PC-9 (cell line): ENCODE measurements at regions not wholly inside any gene's neighbourhood (a gene's known extent, or its start where the extent isn't known, plus 50 kb on each side); places are given as distances from the start of the nearest gene placed in this dataset.

ENCODE experiments used
- BruUV-seq: library from RNA; stranded (reverse); fragments of 400-500 nt; replicated peaks from 2 replicates; lab custom pipeline; 2021; lab: Mats Ljungman, UMichigan
- CTCF ChIA-PET: fragments of 300-600 bp; sonication (Branson Sonifier 250); formaldehyde crosslinking; loops from one replicate; lab custom pipeline; 2022; ENCODE audit warnings: antibody characterized with exemption; lab: Charles Lee
- POLR2A ChIA-PET: fragments of 300-600 bp; sonication (Branson Sonifier 250); formaldehyde crosslinking; loops from one replicate; lab custom pipeline; 2022; ENCODE audit warnings: antibody characterized with exemption; ENCODE audit not compliant: unreplicated experiment; lab: Charles Lee
- DNase-seq, 2 experiments: peaks; one replicate each; pipeline versions ENCODE4 v3.0.0 to v3.0.0-alpha.2; 2015 to 2022; ENCODE audit warnings: mixed read lengths in 1 of 2
- H2AFZ ChIP-seq: fragments of 200-600 bp; sonication (generic); 2 replicates; pipeline ENCODE4 v1.8.1; 2017; ENCODE audit warnings: antibody characterized with exemption
- H3F3A ChIP-seq: fragments of 200-600 bp; sonication (generic); 2 replicates; pipeline ENCODE4 v1.8.1; 2017; ENCODE audit warnings: antibody characterized with exemption, mild to moderate bottlenecking, low read depth; ENCODE audit not compliant: insufficient read depth
- H3K27ac ChIP-seq: fragments of 200-600 bp; sonication (generic); 2 replicates; pipeline ENCODE4 v1.6.1; 2016; ENCODE audit warnings: mixed run types
- H3K27me3 ChIP-seq: fragments of 200-600 bp; sonication (generic); 2 replicates; pipeline ENCODE4 v1.6.1; 2016; ENCODE audit warnings: low read depth, mixed run types; ENCODE audit not compliant: insufficient read depth
- H3K36me3 ChIP-seq: fragments of 200-600 bp; sonication (generic); 2 replicates; pipeline ENCODE4 v1.6.1; 2016; ENCODE audit warnings: low read depth, mixed run types
- H3K4me1 ChIP-seq: fragments of 200-600 bp; sonication (generic); replicated peaks from 2 replicates; pipeline ENCODE4 v1.6.1; 2016; ENCODE audit warnings: mixed run types; ENCODE audit not compliant: insufficient read depth
- H3K4me2 ChIP-seq: fragments of 200-600 bp; sonication (generic); 2 replicates; pipeline ENCODE4 v1.6.1; 2017; ENCODE audit warnings: mixed run types
- H3K4me3 ChIP-seq: fragments of 200-600 bp; sonication (generic); 2 replicates; pipeline ENCODE4 v1.6.1; 2016; ENCODE audit warnings: mixed run types
- H3K79me2 ChIP-seq: fragments of 200-600 bp; sonication (generic); 2 replicates; pipeline ENCODE4 v1.6.1; 2017; ENCODE audit warnings: low read depth, mixed run types
- H3K9me2 ChIP-seq: fragments of 200-600 bp; sonication (generic); 2 replicates; pipeline ENCODE4 v1.8.1; 2017; ENCODE audit warnings: mild to moderate bottlenecking; ENCODE audit not compliant: insufficient read depth
- H3K9me3 ChIP-seq: fragments of 200-600 bp; sonication (generic); 2 replicates; pipeline ENCODE4 v1.8.1; 2016; ENCODE audit warnings: low read depth; ENCODE audit not compliant: insufficient read depth
- H4K20me1 ChIP-seq: fragments of 200-600 bp; sonication (generic); 2 replicates; pipeline ENCODE4 v1.8.1; 2017; ENCODE audit not compliant: insufficient read depth
- CTCF ChIP-seq: fragments of 200-600 bp; sonication (generic); conservative IDR thresholded peaks from 2 replicates; pipeline ENCODE4 v1.6.1; 2017; ENCODE audit warnings: mixed run types, antibody characterized with exemption, mild to moderate bottlenecking, moderate library complexity
- EZH2 ChIP-seq: fragments of 200-600 bp; sonication (generic); IDR thresholded peaks from 2 replicates; pipeline ENCODE4 v1.8.0; 2017; ENCODE audit warnings: antibody characterized with exemption, low read depth
- intact Hi-C: fragments of 100-400 bp; cut with micrococcal nuclease; formaldehyde crosslinking; loops from one replicate; pipeline ENCODE4 v1.10.0; 2022; ENCODE audit not compliant: unreplicated experiment

GRCh38 chr5:97452646-97453045, 269.6 kb upstream of the RIOK2 start:
- DNase-seq, result no peak
- TF ChIP-seq EZH2 (no peak), CTCF (no peak)
- no peaks in the 10 kb centered on the region for H3K27me3 ChIP-seq
- no peaks in the 10 kb centered on the region for H3K36me3 ChIP-seq
- H3K4me3 ChIP-seq, result no peak overlapping the region
- H3K27ac ChIP-seq, result no peak overlapping the region
- BruUV-seq, result no TSS peak
- H3F3A ChIP-seq, result no peaks in the 10 kb centered on the region
- H2AFZ ChIP-seq, result no peak overlapping the region
- no peaks in the 10 kb centered on the region for H3K9me3 ChIP-seq
- H4K20me1 ChIP-seq, result no peaks in the 10 kb centered on the region
- no peaks in the 10 kb centered on the region for H3K4me1 ChIP-seq
- CTCF ChIA-PET, result no interaction called here
- intact Hi-C loops, result no loop called here
- H3K4me2 ChIP-seq, result no peak overlapping the region
- POLR2A ChIA-PET, result no interaction called here
- no peaks in the 10 kb centered on the region for H3K79me2 ChIP-seq
- no peaks in the 10 kb centered on the region for H3K9me2 ChIP-seq

DNA sequence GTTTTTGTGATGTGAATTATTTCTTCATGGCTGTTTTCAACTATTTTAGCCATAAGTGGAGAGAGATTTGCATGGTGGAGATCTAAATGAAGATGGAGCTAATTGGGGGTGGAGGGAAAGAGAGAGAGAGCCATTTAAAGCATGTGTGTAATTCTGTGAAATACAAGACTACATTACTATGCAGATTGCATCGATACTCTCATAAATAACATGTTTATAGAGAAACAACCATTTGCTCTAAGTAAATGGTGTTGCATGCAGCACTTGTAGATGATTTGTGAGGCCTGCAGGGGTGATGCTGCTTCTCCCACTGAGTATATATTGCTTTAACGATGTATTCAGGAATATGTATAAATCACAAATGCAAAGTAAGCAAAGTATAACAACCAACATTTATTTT, 270.2 kb upstream of the RIOK2 start:
- no peaks in the 10 kb centered on the region for H3K36me3 ChIP-seq
- intact Hi-C loops, result no loop called here
- no peak overlapping the region for H3K4me3 ChIP-seq
- no peak for TF ChIP-seq EZH2
- TF ChIP-seq CTCF, result no peak
- H3K4me2 ChIP-seq, result no peak overlapping the region
- no peaks in the 10 kb centered on the region for H3K9me2 ChIP-seq
- H4K20me1 ChIP-seq, result no peaks in the 10 kb centered on the region
- DNase-seq, result no peak
- ChIA-PET POLR2A (no interaction called here), CTCF (no interaction called here)
- no peaks in the 10 kb centered on the region for H3K27me3 ChIP-seq
- no peaks in the 10 kb centered on the region for H3K79me2 ChIP-seq
- no TSS peak for BruUV-seq
- H2AFZ ChIP-seq, result no peak overlapping the region
- no peaks in the 10 kb centered on the region for H3K4me1 ChIP-seq
- H3F3A ChIP-seq, result no peaks in the 10 kb centered on the region
- no peaks in the 10 kb centered on the region for H3K9me3 ChIP-seq
- H3K27ac ChIP-seq, result no peak overlapping the region

DNA sequence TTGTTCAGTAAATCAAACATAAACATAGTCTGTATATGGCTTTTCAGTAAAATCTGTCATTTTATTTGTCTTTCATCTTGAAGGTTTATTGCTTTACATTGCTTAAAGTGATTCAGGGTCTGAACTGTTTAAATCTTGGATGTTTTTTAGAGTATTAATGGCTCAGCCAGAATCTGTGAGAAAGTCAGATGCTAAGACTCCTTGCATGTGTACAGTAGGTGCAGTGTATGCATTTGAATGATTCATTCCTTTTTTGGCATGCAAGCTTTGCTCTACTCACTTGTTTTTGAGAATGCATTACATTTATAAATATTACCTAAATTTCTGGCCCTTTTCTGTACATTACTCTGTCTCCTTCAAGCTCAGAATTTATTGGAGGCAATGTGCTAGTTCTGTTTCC, 271.0 kb upstream of the RIOK2 start:
- ChIA-PET CTCF (no interaction called here), POLR2A (no interaction called here)
- no peaks in the 10 kb centered on the region for H3K36me3 ChIP-seq
- H3K4me1 ChIP-seq, result no peaks in the 10 kb centered on the region
- BruUV-seq, result no TSS peak
- no peaks in the 10 kb centered on the region for H3F3A ChIP-seq
- H3K79me2 ChIP-seq, result no peaks in the 10 kb centered on the region
- no peaks in the 10 kb centered on the region for H3K9me2 ChIP-seq
- no peak overlapping the region for H3K4me2 ChIP-seq
- no peak overlapping the region for H3K27ac ChIP-seq
- intact Hi-C loops, result no loop called here
- no peaks in the 10 kb centered on the region for H3K27me3 ChIP-seq
- no peak overlapping the region for H3K4me3 ChIP-seq
- DNase-seq, result no peak
- H2AFZ ChIP-seq, result no peak overlapping the region
- no peaks in the 10 kb centered on the region for H4K20me1 ChIP-seq
- TF ChIP-seq CTCF (no peak), EZH2 (no peak)
- H3K9me3 ChIP-seq, result no peaks in the 10 kb centered on the region
